Stimulated activated naive CD8-positive, alpha-beta T cell treated with anti-CD3 and anti-CD28 coated beads, Interleukin-15, amount 100 ng/mL, for 72 hours (primary cell): ENCODE measurements at regions not wholly inside any gene's neighbourhood (a gene's known extent, or its start where the extent isn't known, plus 50 kb on each side); places are given as distances from the start of the nearest gene placed in this dataset.

Experiments used
- ATAC-seq: fragments of 150-1000 bp; cut with Tn5 transposase; 2 replicates; pipeline ENCODE4 v1.10.0; 2021; ENCODE audit warnings: mild to moderate bottlenecking, moderate library complexity
- DNase-seq, 2 donors: peaks; one replicate each; pipeline ENCODE4 v3.0.0; 2021 to 2022
- H3K27ac Mint-ChIP-seq, 2 donors: one replicate each; pipeline ENCODE4 v1.8.0; 2022; ENCODE audit warnings: mild to moderate bottlenecking in 2 of 2, mixed read lengths in 2 of 2, moderate library complexity in 2 of 2
- H3K27me3 Mint-ChIP-seq: one replicate; pipeline ENCODE4 v1.8.0; 2022; ENCODE audit warnings: mixed read lengths
- H3K4me1 Mint-ChIP-seq: one replicate; pipeline ENCODE4 v1.8.0; 2022; ENCODE audit warnings: mild to moderate bottlenecking, mixed read lengths
- H3K4me3 Mint-ChIP-seq, 2 donors: one replicate each; pipeline ENCODE4 v1.8.0; 2022; ENCODE audit warnings: mild to moderate bottlenecking in 2 of 2, mixed read lengths in 2 of 2, moderate library complexity in 1 of 2
- H3K9me3 Mint-ChIP-seq, 2 donors: one replicate each; pipeline ENCODE4 v1.8.0; 2022; ENCODE audit warnings: mixed read lengths in 2 of 2

GRCh38 chr9:77084094-77084493, 64.6 kb downstream of the FOXB2 start:
- Mint-ChIP-seq H3K4me3 (no peak overlapping the region), H3K4me1 (no peaks in the 10 kb centered on the region), H3K9me3 (no peaks in the 10 kb centered on the region), H3K27ac (no peak overlapping the region), H3K27me3 (peaks cover 9% of the 10 kb centered on the region)
- DNase-seq (no peak), ATAC-seq (no peak)

GRCh38 chr9:77085416-77085815, 66.0 kb downstream of the FOXB2 start:
- peaks cover 9% of the 10 kb centered on the region for H3K27me3 Mint-ChIP-seq
- ATAC-seq, result no peak
- peaks cover 0 to 7% of the 10 kb centered on the region in 2 donors for H3K9me3 Mint-ChIP-seq
- H3K4me3 Mint-ChIP-seq, result no peak overlapping the region
- no peaks in the 10 kb centered on the region for H3K4me1 Mint-ChIP-seq
- H3K27ac Mint-ChIP-seq, result no peak overlapping the region
- no peak for DNase-seq

- Mint-ChIP-seq H3K4me3 (no peak overlapping the region), H3K9me3 (peaks cover 0 to 7% of the 10 kb centered on the region in 2 donors), H3K27me3 (peaks cover 17% of the 10 kb centered on the region), H3K4me1 (no peaks in the 10 kb centered on the region), H3K27ac (no peak overlapping the region)
- ATAC-seq, result no peak
- DNase-seq, result no peak
These were observed 68.1 kb downstream of the FOXB2 start for GRCh38 chr9:77087506-77087905.

- H3K27me3 Mint-ChIP-seq, result peaks cover 9% of the 10 kb centered on the region
- no peak for ATAC-seq
- no peak for DNase-seq
- H3K4me3 Mint-ChIP-seq, result no peak overlapping the region
- no peaks in the 10 kb centered on the region for H3K4me1 Mint-ChIP-seq
- peaks cover 0 to 7% of the 10 kb centered on the region in 2 donors for H3K9me3 Mint-ChIP-seq
- no peak overlapping the region for H3K27ac Mint-ChIP-seq
These were observed 73.1 kb downstream of the FOXB2 start for GRCh38 chr9:77092536-77092935.

GRCh38 chr9:77094150-77094549, 74.7 kb downstream of the FOXB2 start:
- H3K27ac Mint-ChIP-seq, result no peak overlapping the region
- DNase-seq, result no peak
- ATAC-seq, result no peak
- H3K27me3 Mint-ChIP-seq, result peaks cover 23% of the 10 kb centered on the region
- peaks cover 0 to 7% of the 10 kb centered on the region in 2 donors for H3K9me3 Mint-ChIP-seq
- no peaks in the 10 kb centered on the region for H3K4me1 Mint-ChIP-seq
- H3K4me3 Mint-ChIP-seq, result no peak overlapping the region

GRCh38 chr9:77097335-77097734, 77.9 kb downstream of the FOXB2 start:
- Mint-ChIP-seq H3K4me3 (no peak overlapping the region), H3K27me3 (peaks cover 19% of the 10 kb centered on the region), H3K27ac (no peak overlapping the region), H3K4me1 (no peaks in the 10 kb centered on the region), H3K9me3 (peaks cover 4 to 5% of the 10 kb centered on the region in 2 donors)
- DNase-seq (no peak), ATAC-seq (no peak)

GRCh38 chr9:77099388-77099787, 77.9 kb upstream of the VPS13A start:
- Mint-ChIP-seq H3K4me1 (no peaks in the 10 kb centered on the region), H3K27ac (no peak overlapping the region), H3K27me3 (peaks cover 19% of the 10 kb centered on the region), H3K4me3 (no peak overlapping the region), H3K9me3 (peaks cover 9 to 14% of the 10 kb centered on the region in 2 donors)
- no peak for DNase-seq
- no peak for ATAC-seq

- H3K9me3 Mint-ChIP-seq, result no peaks in the 10 kb centered on the region
- ATAC-seq, result no peak
- H3K4me1 Mint-ChIP-seq, result no peaks in the 10 kb centered on the region
- H3K27ac Mint-ChIP-seq, result no peak overlapping the region
- H3K27me3 Mint-ChIP-seq, result peaks cover 25% of the 10 kb centered on the region
- H3K4me3 Mint-ChIP-seq, result no peak overlapping the region
- no peak for DNase-seq
These were observed 65.9 kb upstream of the VPS13A start for GRCh38 chr9:77111408-77111807.

GRCh38 chr9:77125665-77126064, 51.7 kb upstream of the VPS13A start:
- Mint-ChIP-seq H3K27ac (peak overlapping the region in 1 of 2 donors; percentile 87), H3K4me3 (no peak overlapping the region), H3K9me3 (no peaks in the 10 kb centered on the region), H3K27me3 (peaks cover 23% of the 10 kb centered on the region), H3K4me1 (no peaks in the 10 kb centered on the region)
- ATAC-seq (no peak), DNase-seq (no peak)

- H3K27me3 Mint-ChIP-seq, result peaks cover 24% of the 10 kb centered on the region
- H3K4me1 Mint-ChIP-seq, result no peaks in the 10 kb centered on the region
- no peak overlapping the region for H3K4me3 Mint-ChIP-seq
- no peak for ATAC-seq
- no peaks in the 10 kb centered on the region for H3K9me3 Mint-ChIP-seq
- DNase-seq, result no peak
- no peak overlapping the region for H3K27ac Mint-ChIP-seq
These were observed 50.3 kb upstream of the VPS13A start for GRCh38 chr9:77127071-77127470.
